HK-2 (cell line): ENCODE measurements at regions not wholly inside any gene's neighbourhood (a gene's known extent, or its start where the extent isn't known, plus 50 kb on each side); places are given as distances from the start of the nearest gene placed in this dataset.

Experiments
- DNase-seq: peaks from one replicate; pipeline ENCODE4 v3.0.0-alpha.2; 2018; ENCODE audit not compliant: unreplicated experiment

DNA sequence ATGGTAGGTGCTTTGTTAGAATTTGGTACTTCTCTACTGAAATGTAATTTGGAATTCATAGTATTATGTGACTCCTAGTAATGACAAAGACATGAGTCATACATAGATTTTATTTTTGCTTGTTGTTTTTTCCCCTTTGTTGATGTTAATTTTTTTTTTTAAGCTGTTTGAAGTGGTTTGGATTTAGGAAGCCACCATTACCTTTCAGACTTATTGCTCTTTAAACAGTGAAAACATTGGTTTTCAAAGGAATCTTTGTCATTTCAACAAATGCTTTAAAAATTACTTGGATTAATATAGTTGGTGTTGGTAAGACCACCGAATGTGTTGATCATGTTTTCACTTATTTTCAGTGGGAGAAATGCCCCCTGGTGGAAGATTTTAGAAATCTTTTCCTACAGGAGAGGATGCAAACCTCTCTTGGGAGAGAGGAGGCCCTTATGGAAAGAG lies 170.1 kb upstream of the PITX1 start:
- DNase-seq: no peak

DNA sequence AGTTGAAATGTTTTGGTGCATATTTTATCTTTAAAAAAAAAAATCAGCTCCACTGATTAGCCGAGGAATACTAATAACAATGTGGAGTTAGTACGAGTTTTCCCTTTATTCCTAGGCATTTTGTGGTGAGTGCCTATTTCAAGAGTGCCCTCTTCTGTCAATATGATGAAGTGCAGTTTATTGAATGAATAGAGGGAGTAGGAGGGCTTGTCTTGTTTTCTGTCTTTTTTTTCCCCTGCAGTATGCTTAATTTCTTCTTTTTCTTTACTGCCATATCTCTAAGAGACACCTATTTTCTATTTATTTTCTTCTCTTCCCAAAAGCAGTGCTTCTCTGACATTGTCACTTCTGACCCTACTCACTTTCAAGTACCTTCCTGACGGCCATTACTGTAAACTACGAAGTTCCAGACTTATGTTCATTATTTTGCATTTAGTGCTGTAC lies 169.6 kb upstream of the PITX1 start:
- no peak for DNase-seq

DNA sequence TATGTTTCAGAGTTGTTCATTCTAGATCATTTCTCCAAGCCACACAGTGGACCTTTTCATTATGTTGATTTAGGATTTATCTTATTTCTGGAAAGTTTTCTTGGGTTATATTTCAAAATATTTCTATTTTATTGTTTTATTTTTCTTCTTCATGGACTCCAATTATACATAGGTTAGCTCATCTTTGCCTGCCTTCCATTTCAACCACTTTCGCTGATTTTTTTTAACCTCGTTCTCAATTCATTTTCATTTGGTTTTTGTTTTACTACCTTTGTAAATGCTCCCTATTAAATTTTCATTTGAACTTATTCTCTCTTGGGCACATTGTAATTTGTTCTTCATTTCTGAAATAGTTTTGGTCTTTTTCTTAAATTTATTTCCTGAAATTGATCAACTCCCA lies 169.0 kb upstream of the PITX1 start:
- DNase-seq: no peak

DNA sequence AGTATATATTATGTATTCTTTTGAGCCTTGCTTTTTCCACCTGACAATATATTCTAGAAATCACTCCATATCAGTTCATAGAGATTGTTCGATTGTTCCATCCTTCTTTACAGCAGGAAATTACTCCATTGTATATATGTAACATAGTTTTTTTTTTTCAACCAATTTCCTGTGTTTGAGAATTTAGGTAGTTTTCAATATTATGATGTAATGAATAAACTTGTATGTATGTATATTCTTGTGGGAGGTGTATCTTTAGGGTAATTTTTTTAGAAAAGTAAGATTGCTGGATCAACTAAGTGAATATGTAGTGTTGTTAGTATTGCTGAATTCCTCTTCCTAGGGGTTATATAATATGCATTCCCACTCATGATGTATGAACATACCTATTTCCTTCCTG lies 165.9 kb upstream of the PITX1 start:
- DNase-seq: no peak

DNA sequence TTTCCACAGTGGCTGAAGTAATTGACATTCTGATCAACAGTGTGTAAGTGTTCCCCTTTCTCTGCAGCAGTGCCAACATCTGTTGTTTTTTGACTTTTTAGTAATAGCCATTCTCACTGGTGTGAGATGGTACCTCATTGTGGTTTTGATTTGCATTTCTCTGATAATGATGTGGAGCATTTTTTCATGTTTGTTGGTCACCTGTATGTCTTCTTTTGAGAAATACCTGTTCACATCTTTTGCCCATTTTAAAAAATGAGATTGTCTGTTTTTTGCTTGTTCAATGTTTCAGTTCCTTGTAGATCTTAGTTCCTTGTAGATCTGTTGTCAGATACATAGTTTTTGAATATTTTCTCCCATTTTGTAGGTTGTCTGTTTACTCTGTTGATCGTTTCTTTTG lies 162.5 kb upstream of the PITX1 start:
- DNase-seq: no peak

DNA sequence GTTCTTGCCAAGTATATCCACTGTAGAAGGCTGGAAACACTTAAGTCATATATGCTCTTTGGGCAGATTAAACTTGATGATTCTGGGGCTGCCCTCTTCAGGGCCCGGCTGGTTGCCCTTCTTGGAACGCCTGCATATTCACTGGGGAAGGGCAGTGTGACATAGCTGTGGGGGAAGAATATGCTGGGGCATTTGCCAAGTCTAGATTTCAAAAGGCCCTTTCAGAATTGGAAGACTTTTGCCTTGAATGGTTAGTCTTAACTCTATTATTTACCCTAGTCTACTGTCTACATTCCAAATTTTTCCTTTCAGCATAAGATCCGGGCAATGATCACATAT lies 161.2 kb upstream of the PITX1 start:
- no peak for DNase-seq

DNA sequence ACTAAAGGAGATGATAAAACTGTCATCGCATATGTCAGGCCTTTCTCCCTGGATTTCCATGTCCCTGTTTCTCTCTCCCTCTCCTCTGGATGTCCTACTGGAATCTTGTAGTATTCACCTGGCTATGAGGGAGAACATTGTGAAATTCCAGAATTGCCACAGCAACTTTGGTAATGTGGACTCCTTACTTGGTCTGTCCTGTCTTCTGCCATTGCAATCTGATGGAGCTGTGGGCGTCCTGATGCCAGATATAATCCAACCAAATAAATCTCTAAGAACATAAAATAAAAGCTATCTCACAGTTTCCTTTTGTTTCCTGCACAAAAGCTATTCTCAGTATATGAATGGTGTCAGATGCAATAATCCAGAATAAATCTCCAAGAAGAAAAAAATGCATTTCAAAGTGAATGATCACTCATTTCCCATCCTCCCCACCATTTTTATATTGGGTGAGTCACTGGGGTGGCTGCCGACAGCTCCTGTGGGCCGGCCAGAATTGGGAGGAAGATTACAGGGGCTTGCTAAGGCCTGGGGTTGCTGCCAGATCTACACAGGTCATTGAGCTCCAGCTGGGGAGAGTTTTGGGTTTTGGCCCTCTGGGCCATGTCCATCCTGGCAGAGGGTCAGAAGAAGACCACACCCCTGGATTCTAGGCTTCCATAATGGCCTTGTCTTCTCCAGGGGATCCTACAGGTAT lies 160.7 kb upstream of the PITX1 start:
- DNase-seq: no peak

DNA sequence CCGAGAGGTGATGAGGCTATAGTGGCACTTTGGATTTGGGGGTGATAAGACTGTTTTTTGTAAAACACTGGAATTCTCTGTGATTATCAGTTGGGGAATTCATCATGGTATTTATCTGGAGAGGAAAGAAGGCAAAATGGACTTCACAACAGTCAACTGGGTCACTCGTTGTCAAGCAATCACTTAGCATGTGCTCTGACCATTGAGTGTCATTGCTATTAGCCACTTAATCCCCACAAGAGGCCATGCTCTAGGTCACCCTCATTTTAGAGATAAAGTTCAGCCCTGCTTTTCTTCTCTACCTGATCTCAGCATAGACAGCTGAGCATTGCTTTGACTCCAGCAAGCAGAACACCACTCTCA lies 160.1 kb upstream of the PITX1 start:
- DNase-seq: no peak

DNA sequence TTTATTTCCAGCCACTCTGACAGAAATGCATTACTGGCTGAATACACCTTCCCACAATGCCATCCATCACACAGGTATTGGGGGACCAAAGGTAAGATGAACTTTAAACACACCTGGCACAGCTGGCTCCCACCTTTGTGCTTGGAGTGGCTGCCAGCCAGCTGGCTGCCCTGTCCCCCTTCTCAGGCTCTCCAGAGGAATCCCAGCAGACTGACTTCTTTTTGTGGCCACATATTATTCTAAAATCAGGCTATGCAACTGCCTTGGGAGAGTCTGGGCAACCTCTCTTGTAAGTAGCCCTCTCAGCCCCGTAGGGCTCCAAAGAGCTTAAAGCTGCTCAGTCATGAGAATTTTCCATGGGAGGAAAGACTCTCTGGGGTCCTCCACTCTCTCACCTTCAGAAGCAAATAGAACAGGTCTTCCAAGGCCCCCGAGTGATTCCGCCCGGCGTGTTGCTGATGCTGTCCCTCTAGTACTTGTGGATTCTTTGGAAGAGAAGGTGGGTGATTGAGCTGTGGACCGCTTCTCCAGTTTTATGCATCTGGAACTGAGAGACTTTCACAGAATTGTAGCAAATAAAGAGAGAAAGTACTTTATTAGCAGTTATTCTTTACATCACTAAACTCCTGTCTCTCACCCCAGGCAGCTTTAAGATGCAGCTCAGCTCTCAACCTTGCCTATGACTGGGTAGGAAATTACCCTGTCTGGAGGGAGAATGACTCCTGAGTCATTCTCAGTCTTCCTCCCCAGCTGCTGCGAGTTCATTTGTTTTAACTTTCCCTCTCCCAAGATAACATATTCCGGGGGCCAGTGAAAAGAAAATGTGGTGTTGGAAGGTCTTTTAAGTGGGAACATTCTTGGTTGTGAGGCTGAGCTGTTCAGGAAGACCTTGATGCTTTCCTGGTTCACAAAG lies 159.4 kb upstream of the PITX1 start:
- no peak for DNase-seq

DNA sequence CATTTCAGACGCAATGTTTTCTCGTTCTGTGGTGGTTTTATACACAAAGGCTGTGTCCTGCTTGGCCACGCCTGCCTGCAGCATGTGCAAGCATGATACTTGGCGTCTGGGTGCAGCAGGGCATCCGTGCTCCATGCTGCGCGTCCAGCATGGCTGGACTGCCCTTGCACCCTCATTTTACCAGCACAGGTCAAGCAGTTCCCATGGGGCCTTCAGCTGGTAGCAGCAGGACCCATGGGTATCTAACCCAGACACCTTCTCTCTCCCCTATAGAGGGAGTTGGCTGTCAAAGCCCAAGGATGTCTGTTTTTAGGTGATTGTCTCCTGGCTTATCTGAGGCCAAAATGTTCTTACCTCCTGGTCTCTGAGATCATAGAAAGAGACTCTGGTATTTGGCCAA lies 158.3 kb upstream of the PITX1 start:
- no peak for DNase-seq

DNA sequence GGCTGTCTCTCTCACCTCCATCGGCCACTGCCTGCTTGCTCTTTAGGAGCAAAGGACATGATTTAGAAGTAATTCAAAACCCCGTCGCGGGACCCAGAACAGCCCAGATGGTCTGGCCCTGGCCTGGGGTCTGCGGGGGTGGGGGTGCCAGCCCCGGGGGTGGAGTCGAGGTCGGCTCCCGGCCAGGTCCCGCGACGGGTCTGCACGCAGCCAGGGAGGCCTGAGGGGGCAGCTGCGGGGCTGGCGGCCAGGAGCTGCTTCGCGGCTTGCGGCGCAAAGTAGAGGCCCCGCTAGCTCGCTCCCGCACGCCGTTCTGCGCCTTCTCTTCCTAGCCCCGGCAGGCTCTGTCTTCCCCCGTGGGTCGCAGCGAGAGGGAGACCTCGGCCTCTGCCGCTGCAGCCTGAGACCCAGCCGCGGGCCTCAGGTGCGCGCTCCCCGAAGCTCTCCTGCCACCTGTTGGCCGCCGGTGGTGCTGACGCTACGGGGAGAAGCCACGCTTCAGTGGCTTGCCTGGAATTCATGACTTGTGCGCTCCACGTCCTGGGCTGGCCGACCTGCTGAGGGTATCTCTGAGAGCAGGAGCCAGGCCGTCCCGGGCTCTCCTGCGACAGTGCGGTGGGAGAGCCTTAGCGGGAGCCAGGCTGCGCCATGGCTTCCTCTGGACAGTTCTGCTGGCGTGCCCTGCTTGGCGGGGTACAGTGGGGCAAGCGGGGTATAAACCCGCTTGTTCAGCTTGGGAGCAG lies 157.2 kb upstream of the PITX1 start:
- peak; percentile 79 for DNase-seq

DNA sequence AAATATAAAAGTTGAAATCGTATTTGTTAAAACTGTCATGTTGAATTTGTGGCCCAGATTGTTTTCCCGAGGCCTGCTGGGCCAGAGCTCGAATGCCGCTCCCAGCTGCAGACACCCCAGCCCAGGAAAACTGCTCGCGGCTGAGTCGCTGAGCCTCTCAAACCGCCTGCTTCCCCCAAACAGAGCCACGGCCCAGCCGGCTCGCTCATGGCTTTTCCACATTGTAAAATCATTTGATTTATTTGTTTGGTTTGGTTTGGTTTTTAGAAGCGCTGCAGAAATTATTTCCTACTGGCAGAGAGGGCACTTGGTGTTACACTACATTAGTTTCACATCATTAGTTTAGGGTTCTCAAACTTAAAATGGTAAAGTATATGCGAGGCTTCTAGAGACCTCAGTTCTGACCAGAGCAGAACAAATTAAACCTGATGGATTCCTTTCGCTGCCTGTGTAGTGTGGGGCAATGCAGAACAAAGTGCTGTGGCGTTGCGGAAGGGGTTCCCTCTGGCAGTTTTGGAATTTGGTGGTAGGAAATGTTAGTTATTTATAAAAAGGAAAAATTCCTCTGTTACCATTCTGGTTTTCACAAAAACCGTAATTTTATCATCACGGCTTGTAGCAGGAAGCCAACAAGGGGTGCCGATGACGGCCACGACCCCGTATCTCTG lies 156.5 kb upstream of the PITX1 start:
- DNase-seq: no peak

DNA sequence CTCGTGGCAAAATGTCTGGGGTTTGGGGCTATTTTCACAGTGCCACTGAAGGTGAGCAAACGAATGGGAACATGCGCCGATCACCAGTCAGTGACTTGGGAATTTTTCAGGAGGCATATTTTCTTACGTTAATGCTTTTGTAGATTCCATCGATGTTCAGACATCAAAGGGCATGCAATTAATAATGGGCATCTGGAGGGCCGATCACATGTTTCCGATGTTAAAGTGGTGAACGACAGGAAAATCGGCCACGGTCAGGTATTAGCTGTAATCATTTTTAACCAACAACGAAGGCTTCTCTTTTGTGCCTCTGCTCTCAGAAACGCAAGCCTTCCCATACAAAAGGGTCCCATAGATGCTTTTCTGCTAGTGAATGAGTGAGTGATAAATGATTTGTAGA lies 155.0 kb upstream of the PITX1 start:
- DNase-seq: no peak

DNA sequence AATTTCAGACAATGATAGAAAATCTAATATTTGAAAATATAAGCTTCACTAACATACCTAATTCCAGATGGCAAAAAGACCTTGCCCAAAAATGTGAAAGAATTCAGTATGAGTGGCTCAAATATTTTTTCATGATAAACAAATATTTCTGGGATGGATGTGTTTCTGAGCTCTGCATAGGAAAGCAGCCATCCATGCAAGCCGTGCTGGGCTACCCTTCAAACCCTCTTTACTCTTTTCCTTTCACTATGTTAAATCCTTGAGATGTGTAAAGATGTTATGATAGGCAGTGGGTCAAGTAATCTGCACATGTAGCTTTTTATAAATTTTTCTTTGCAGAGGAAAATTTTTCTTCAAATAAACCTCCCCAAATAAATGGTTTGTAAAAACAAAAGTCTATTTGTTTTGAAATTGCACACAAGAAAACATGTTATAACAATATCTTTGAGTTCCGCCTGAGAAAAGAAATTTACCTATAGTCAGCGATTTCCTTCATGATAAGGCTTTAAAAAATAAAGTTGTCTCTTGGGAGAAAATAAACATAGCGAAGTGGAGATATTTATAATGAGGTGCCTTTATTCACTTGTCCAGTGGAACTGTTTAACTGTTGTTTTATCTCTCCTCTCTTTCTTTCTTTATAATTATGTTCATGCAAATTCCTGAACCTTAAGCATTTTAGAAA lies 154.3 kb upstream of the PITX1 start:
- DNase-seq: no peak

DNA sequence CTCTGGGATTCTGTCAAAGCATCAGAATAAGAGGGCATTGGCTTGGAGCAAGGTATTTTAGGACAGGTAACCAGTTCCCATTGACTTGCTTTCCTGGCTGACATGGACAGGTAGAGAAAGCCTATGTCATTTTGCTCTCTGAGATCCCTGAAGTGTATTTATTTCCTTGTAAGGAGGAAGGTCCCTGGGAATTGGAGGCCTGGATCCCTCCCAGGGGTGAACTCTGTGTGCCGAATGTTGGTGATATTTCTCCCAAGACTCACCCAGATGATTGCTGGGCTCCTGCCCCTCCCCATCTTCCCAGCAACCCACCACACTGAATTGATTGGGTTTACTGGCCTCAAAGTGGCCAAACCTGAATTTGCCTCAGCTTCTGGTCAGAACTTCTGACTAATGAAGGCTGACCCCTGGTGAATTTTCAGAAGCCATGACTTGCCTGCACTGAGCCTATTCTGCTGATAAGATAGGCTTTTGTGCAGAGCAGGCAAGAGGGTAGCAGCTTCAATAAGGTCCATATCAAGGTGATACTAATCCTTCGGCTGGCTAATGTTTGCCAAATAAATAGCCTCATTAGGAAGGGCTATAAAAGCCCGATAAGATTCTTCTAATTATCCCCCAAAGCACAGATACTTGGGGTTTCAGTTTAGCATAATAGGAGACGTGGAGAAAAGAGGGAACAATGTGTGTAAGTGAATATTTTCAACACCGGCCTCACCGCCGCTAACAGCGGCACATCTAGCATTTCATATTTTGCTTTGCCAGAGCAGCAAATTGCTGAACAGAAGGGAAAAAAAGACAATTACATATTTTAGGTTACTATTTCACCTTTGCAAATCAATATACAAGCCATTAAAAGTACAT lies 152.9 kb upstream of the PITX1 start:
- DNase-seq: no peak

DNA sequence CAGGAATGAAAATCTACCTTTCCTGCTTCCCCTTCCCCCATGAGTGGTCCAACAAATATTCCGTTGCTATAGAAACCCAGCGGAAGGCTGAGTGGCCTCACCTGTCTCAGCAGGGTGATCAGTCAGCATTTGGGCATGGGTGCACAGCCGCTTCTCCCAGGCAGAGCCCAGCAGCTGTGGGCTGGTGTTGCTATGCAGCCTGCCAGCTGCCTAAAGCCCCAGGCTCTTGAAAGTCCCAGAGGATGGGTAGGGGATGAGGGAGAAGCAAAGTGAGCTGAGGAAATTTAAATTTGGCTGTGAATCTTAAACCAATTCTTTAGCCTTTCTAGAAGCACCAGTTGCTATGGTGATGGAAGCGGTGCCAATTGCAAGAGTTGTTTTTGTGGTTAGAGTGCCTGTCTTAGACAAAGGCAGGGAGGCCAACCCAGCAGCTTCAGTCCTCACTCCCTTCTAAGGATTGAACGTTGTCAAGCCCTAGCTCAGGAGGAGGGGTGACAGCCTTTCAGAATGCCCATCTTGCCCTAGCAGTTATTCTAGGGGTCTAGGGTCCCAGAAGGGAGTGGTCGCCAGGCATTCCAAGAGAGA lies 151.5 kb upstream of the PITX1 start:
- no peak for DNase-seq

DNA sequence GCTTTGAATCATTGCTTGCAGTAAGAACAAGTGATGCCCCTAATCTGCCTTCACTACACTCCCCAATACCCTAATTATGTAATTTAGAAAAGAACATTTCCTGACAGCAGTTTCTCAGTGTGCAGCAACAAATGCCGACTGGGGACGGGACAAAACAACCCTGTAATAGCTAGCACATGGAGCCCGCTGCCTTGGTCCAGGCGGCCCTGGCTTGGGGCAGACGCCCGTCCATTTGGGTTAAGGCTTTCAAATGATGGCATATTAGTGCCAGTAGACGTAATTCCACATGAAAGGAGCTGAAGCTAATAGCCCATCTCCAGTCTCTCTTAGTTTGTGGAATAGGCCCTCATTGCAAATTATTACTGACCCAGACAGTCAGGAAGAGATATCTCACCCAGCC lies 150.6 kb upstream of the PITX1 start:
- no peak for DNase-seq

DNA sequence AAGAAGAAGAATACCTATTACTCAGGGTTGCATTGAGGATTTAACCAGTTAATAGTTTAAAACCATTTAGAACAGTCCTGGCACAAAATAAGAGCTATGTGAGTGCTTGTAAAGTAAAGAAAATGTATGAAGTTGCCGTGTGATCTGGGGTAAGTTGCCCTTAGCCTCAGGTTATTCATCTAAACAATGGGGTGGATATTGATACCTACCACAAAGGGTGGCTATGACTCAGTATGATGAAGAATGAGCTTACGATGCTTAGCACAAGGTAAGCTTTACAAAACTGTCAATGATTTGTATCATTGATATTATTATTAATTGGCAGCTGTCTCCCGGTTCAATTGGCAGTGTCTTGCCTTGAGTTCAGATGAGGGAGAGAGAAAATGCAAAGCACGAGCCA lies 149.4 kb upstream of the PITX1 start:
- no peak for DNase-seq

DNA sequence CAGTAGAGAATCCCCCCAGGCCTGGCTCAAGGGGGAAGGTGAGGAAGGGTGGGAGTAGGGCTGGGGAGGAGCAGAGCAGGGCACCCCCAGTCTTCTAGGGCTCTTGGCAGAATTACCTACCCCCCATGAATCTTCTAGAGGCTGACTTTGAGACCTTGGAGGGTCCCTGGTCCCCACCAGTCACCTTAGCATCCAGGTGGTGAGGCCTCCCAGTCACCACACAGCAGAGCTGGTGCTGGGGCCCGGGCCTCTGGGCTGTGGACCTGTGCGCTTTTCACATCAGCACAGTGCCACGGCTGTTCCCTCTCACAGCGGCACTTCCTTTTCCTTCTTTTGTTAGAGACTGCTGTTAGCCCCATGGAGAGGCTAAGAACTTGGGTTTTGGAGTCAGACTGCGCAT lies 148.6 kb upstream of the PITX1 start:
- no peak for DNase-seq

DNA sequence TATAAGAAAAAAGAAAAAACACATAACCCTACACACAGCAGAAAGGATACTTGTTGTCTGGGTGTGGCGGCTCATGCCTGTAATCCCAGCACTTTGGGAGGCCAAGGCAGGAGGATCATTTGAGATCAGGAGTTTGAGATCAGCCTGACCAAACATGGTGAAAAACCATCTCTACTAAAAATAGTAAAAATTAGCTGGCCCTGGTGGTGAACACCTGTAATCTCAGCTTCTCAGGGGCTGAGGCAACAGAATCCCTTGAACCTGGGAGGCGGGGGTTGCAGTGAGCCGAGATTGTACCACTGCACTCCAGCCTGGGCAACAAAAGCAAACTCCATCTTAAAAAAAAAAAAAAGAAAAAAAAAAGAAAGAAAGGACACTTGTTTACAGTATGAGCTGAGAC lies 147.6 kb upstream of the PITX1 start:
- DNase-seq: no peak
